Liver (tissue), 3 donors: ENCODE measurements at regions not wholly inside any gene's neighbourhood (a gene's known extent, or its start where the extent isn't known, plus 50 kb on each side); places are given as distances from the start of the nearest gene placed in this dataset.

ENCODE experiments used
- TAF1 ChIP-seq: conservative IDR thresholded peaks from 2 replicates; pipeline ENCODE4 v1.6.1; 2016; ENCODE audit warnings: antibody characterized with exemption, mild to moderate bottlenecking
- TF ChIP-seq, protein P1 (sequence below): fragments of 150-350 bp; IDR thresholded peaks from 2 replicates; pipeline ENCODE4 v1.5.1; 2017; ENCODE audit warnings: improper control_type of control experiment, low read depth, low read length; ENCODE audit not compliant: missing input control
- donor health status: healthy.
- donor health status: healthy.

DNA sequence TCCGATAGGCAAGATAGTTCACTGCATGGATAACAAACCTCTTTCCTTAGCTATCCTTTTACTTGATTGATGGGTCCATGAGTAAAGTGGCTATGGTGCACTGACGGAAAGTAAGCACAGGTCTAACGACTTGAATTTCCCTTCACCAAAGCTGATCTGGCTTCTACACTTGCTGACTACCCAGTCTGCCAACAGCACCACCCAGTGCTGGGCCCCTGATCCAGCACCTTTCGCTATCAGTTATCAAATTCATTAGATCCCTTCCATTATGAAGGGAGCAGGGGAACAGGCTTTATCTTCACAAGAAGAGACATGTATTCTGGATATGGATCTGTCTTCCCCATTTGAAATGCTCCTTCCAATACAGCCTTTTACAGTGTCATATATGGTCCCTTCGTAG lies 855.9 kb downstream of the GRID1 start:
- TF ChIP-seq, protein P1, sequence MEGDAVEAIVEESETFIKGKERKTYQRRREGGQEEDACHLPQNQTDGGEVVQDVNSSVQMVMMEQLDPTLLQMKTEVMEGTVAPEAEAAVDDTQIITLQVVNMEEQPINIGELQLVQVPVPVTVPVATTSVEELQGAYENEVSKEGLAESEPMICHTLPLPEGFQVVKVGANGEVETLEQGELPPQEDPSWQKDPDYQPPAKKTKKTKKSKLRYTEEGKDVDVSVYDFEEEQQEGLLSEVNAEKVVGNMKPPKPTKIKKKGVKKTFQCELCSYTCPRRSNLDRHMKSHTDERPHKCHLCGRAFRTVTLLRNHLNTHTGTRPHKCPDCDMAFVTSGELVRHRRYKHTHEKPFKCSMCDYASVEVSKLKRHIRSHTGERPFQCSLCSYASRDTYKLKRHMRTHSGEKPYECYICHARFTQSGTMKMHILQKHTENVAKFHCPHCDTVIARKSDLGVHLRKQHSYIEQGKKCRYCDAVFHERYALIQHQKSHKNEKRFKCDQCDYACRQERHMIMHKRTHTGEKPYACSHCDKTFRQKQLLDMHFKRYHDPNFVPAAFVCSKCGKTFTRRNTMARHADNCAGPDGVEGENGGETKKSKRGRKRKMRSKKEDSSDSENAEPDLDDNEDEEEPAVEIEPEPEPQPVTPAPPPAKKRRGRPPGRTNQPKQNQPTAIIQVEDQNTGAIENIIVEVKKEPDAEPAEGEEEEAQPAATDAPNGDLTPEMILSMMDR: peak; percentile 21
- no peak for TF ChIP-seq TAF1
